Activated T-cell treated with anti-CD3 and anti-CD28 coated beads, Interleukin-2, amount 50 U/mL, for 24 hours (primary cell): ENCODE measurements at regions not wholly inside any gene's neighbourhood (a gene's known extent, or its start where the extent isn't known, plus 50 kb on each side); places are given as distances from the start of the nearest gene placed in this dataset.

ENCODE experiments used
- DNase-seq: peaks from one replicate; pipeline ENCODE4 v3.0.0-alpha.2; 2020
- H3K27ac Mint-ChIP-seq: 2 replicates; pipeline ENCODE4 v1.8.0; 2020; ENCODE audit warnings: mild to moderate bottlenecking, mixed read lengths
- H3K27me3 Mint-ChIP-seq: 2 replicates; pipeline ENCODE4 v1.8.0; 2020; ENCODE audit warnings: mixed read lengths
- H3K36me3 Mint-ChIP-seq: 2 replicates; pipeline ENCODE4 v1.8.0; 2020; ENCODE audit warnings: low read depth, mixed read lengths
- H3K4me1 Mint-ChIP-seq: 2 replicates; pipeline ENCODE4 v1.8.0; 2020; ENCODE audit warnings: low read depth, mixed read lengths
- H3K4me3 Mint-ChIP-seq: 2 replicates; pipeline ENCODE4 v1.8.0; 2020; ENCODE audit warnings: mild to moderate bottlenecking, moderate library complexity, mixed read lengths
- H3K9me3 Mint-ChIP-seq: 2 replicates; pipeline ENCODE4 v1.8.0; 2020; ENCODE audit warnings: mixed read lengths

DNA sequence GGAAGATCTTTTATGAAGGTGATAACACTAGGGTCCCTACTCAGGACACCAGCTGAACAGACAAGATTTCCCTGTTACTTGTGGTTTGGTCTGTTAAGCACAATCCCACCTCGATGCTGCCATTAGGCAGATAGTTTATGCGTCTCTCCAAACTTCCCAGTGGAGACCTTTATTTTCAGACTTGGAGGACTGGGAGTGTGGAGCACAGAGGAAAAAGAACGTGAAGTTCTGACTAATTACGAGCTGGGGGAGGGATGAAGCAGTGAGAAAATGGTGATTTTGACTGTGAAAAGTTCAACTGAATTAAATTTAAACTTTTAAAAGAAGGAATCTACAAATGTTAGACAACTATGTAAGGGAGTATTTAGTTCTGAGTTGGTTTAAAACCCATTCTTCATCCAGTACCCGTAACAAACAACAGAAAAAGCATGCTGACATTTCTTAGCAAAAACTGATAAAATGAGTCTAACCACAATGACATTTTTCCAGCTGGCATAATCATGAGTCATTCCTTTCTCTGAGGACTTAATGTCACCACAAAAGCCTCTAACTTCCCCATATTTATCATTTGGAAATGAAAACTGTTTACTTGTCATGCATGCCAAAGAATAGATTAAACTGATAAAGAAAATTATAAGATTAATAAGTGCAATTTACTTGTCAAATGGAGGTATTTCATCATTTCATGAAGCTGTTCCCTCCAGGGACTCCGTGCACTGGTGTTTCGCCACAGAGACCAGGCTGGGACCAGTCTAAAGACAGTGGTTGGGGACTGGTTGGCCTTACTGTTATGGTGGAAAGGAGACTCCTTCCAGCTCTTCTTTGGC is 113.3 kb upstream of the SSTR4 start:
- Mint-ChIP-seq H3K4me1 (peaks cover 2% of the 10 kb centered on the region), H3K27ac (no peak overlapping the region), H3K4me3 (no peak overlapping the region), H3K9me3 (no peaks in the 10 kb centered on the region), H3K36me3 (no peaks in the 10 kb centered on the region), H3K27me3 (peaks cover 20% of the 10 kb centered on the region)
- DNase-seq = no peak

DNA sequence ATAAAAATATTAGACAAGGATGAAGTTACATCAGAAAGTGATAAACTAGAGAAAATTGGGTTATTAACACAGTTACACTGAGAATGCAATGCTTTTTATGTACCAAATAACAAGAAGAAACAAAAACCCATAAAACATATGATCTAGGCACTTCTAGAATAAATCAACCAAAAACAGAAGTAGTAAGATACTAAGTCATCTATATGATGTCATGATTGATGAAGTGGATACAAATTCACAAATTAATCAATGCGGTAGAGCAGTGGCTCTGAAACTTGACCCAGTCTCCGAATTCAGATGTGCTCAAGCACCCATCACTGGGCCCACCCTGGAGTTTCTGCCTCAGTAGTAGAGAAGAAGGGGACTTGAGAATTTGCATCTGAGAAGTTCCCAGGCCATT is 112.1 kb upstream of the SSTR4 start:
- Mint-ChIP-seq H3K4me1 (peaks cover 2% of the 10 kb centered on the region), H3K27me3 (peaks cover 16% of the 10 kb centered on the region), H3K27ac (no peak overlapping the region), H3K4me3 (no peak overlapping the region), H3K9me3 (no peaks in the 10 kb centered on the region), H3K36me3 (no peaks in the 10 kb centered on the region)
- no peak for DNase-seq

DNA sequence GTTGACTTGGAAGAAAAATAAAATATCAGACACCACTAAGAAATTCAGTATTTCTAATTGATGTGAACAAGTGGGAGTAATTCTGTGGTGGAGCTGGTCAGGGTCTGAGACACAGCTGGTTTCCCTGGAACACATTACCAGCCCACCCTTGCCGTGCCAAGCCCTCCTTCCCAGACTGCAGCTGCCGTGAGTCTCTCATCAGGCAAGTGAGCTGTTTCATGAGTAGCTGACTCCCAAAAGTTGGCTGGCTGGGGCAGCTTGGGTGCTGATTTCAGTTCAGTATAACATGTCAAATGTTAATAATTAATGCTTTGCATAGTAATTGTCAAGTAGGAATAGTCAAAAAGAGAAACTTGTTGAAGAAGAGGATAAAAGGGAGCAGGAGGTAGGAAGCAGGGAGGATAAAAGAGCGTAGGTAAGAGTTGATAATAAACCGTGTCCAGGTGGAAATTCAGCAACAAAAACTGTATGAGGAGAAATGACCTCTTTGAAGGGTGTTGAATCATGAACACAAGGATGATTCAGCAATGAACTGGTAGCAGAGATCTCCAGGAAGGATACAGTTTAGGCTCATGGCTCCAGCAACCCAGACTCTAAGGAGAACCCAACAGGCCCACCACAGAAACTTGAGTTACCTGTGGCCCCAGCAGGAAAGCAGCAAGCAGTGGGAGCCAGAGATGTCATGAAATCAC is 110.9 kb upstream of the SSTR4 start:
- H3K9me3 Mint-ChIP-seq = no peaks in the 10 kb centered on the region
- no peak overlapping the region for H3K27ac Mint-ChIP-seq
- no peak for DNase-seq
- H3K36me3 Mint-ChIP-seq = no peaks in the 10 kb centered on the region
- peaks cover 2% of the 10 kb centered on the region for H3K4me1 Mint-ChIP-seq
- H3K4me3 Mint-ChIP-seq = no peak overlapping the region
- H3K27me3 Mint-ChIP-seq = peaks cover 14% of the 10 kb centered on the region

DNA sequence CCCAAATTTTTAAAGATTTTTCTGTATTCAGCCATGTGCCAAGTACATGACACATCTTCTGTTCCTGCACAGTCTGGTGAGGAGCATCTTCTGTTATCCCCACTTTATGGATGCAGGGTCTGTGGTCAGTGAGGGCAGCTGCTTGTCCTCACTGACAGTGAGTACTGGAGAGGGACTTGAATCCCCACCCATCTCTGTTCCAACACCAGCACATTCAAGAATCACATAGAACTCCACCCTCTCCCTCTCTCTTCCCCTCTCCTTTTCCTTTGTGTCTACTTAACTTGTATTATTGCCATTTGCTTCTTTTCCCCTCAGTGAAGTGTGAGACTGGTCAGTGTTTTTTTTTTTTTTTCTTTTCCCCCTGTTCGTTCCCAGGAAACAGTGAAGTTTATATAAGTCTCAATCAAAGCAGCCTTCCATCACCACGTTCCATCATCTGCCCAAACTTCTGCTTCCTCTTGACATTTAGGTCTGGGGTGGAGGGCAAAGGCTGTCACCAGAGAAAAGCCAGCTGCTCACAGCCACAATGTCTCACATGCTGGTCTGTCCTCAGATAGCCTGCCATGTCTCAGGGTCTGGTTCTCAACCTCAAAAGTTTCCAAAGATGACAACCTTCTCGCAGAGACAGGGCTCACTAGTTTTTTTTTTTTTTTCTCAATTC is 110.0 kb upstream of the SSTR4 start:
- Mint-ChIP-seq H3K9me3 (no peaks in the 10 kb centered on the region), H3K4me3 (no peak overlapping the region), H3K4me1 (peaks cover 2% of the 10 kb centered on the region), H3K27ac (no peak overlapping the region), H3K27me3 (peaks cover 12% of the 10 kb centered on the region), H3K36me3 (no peaks in the 10 kb centered on the region)
- DNase-seq = no peak

DNA sequence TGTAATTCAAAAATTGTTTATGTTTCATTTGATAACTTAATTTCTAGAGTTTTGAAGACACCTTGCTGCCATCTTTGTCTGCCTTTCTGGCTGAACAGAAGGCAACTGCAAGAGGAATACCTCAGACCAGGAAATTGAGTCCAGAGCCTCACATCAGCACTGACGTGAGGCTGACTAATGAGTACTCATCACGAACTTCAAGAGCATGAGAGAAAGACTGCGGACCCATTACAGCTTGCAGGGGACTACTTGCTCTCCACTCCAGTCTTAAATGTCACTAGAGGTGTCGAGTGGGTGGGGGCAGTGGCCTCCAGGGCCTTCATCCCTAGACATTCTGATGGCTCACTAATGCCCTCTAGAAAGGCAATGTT is 109.5 kb upstream of the SSTR4 start:
- Mint-ChIP-seq H3K27me3 (peaks cover 11% of the 10 kb centered on the region), H3K9me3 (no peaks in the 10 kb centered on the region), H3K4me3 (no peak overlapping the region), H3K4me1 (peaks cover 2% of the 10 kb centered on the region), H3K27ac (no peak overlapping the region), H3K36me3 (no peaks in the 10 kb centered on the region)
- no peak for DNase-seq

DNA sequence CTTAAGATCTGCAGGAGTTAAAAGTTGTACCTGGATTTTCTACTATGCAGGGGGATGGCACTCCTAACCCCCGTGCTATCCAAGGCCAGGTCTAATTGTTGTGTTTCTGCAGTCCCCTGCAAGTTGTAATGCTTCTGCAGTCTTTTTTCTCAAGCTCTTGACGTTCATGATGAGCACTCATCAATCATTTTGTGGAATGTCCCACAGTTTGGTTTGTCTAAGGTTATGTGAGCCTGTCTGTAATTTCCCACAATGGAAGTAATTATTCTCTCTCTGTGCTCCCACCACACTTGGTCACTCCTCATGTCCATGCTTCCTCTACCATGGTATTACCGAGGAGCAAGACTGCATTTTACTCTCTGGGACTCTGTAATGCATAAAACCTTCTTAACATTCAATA is 107.6 kb upstream of the SSTR4 start:
- Mint-ChIP-seq H3K27ac (no peak overlapping the region), H3K4me1 (no peaks in the 10 kb centered on the region), H3K9me3 (no peaks in the 10 kb centered on the region), H3K36me3 (no peaks in the 10 kb centered on the region), H3K4me3 (no peak overlapping the region), H3K27me3 (peaks cover 4% of the 10 kb centered on the region)
- no peak for DNase-seq

DNA sequence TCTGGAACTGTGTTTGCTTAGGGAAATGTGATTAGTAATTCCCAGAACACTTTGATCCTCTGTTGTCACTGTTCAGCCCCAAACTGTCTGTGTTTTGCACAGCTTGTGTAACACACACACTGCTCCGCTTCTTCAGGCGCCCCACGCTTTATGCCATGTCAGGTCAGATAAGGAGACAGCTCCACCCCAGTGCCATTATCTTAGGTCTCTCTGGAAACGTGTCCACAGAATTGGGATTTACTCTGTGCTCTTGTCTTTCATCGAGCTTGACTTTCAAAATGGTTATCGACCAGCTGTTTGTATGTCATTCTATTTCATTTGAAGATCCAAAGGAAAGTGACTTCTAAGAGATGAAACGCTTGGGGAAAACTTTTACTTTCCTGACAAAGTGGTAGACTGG is 106.4 kb upstream of the SSTR4 start:
- no peak overlapping the region for H3K4me3 Mint-ChIP-seq
- no peaks in the 10 kb centered on the region for H3K9me3 Mint-ChIP-seq
- no peak for DNase-seq
- no peaks in the 10 kb centered on the region for H3K36me3 Mint-ChIP-seq
- no peak overlapping the region for H3K27ac Mint-ChIP-seq
- H3K27me3 Mint-ChIP-seq = peaks cover 4% of the 10 kb centered on the region
- H3K4me1 Mint-ChIP-seq = no peaks in the 10 kb centered on the region

DNA sequence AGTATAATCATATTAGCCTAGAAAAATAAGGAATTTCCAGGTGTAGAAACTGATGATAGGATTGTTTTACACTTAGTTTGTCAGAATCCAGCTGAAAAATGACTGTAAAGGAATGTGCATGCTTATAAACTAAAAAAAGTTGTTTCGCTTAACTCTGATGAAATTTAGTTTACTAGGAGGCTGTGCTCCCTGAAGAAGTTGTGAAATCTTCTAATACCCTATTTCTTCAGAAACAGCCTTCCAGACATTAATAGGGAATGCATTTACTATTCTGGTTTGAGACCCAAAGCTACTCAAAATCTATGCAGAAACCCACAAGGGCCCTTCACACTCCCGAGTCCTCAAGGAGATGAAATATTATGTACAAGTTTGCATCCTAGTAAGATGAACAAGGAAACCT is 105.5 kb upstream of the SSTR4 start:
- H3K4me1 Mint-ChIP-seq = no peaks in the 10 kb centered on the region
- no peaks in the 10 kb centered on the region for H3K9me3 Mint-ChIP-seq
- DNase-seq = no peak
- H3K4me3 Mint-ChIP-seq = no peak overlapping the region
- H3K36me3 Mint-ChIP-seq = no peaks in the 10 kb centered on the region
- H3K27me3 Mint-ChIP-seq = peaks cover 4% of the 10 kb centered on the region
- no peak overlapping the region for H3K27ac Mint-ChIP-seq

DNA sequence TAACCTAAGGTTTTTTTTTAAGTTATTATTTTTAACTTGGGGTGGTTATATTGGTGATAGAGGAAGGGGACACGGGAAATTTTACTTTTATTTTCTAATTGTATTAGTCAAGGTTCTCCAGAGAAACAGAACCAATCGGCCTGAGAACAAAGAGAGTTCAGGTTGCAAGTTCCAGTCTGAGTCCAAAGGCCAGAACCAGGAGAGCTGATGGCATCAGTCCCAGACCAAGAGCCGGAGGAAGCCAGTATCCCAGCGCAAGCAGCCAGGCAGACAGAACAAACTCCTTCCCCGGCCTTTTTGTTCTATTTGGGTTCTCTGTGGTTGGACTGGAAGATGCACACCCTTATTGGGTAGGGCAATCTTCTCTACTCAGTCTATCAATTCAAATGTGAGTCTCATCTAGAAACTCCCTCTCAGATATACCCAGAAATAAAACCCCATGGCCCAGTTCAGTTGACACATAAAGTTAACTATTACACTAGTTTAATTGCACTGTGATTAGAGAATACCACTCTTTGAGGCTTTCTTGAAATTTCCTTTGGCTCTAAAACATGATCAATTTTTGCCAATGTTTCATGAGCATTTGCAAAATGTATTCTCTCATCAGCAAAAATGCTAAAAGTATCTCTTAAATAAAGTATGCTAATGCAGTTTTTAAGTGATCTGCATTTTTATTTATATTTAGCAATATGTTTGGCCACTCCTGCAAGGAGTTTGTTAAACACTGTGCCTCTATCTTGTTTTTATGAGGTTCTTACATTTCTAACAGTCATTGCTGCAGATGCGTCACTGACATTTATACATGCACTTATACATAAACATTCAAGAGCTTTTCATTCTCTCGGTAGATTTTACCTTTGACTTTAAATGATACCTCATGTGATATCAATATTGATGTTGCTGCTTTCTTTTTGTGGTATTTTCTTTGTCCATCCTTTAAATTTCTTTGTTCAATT is 103.2 kb upstream of the SSTR4 start:
- H3K27ac Mint-ChIP-seq = no peak overlapping the region
- no peaks in the 10 kb centered on the region for H3K27me3 Mint-ChIP-seq
- H3K36me3 Mint-ChIP-seq = no peaks in the 10 kb centered on the region
- DNase-seq = no peak
- H3K4me1 Mint-ChIP-seq = no peaks in the 10 kb centered on the region
- peaks cover 3% of the 10 kb centered on the region for H3K9me3 Mint-ChIP-seq
- H3K4me3 Mint-ChIP-seq = no peak overlapping the region

DNA sequence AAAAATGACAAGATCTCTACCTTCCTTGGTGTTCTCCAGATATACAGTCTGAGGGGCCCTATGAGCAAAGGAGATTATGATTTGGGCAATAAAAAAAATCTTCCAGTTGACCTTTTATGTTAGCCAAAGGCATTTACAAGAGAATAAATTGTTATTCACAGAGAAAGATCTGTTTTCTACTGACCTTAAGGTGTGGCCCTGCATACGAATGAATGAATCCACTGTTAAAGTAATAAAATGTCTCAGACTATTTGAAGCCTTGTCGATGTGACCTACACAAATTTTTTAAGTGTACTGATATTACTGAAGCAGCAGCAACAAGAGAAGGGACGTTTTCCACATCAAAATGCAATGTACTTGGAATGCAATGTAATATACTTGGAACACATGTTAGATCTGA is 95.9 kb upstream of the SSTR4 start:
- no peak overlapping the region for H3K4me3 Mint-ChIP-seq
- H3K27ac Mint-ChIP-seq = no peak overlapping the region
- H3K9me3 Mint-ChIP-seq = peaks cover 3% of the 10 kb centered on the region
- H3K4me1 Mint-ChIP-seq = no peaks in the 10 kb centered on the region
- no peak for DNase-seq
- H3K36me3 Mint-ChIP-seq = no peaks in the 10 kb centered on the region
- peaks cover 8% of the 10 kb centered on the region for H3K27me3 Mint-ChIP-seq

DNA sequence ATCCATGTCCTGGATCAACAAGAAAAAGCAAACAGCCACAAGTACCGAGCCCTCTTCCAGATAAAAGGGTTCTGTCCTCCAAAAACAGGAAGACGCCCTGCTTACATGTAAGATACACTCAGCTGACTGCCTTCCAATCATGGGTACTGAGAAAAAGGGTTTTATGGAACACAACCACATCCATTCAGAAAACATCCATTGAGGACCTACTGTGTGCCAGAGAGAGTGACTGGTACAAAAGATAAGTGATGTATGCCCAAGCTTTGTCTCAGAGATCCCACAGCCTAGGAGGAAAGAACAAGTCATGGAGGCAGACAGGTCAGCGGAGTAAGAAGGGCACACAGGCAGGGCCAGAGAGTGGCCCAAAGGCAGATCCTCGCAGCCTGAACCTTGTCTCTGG is 94.8 kb upstream of the SSTR4 start:
- H3K4me1 Mint-ChIP-seq = no peaks in the 10 kb centered on the region
- no peak overlapping the region for H3K27ac Mint-ChIP-seq
- DNase-seq = no peak
- no peak overlapping the region for H3K4me3 Mint-ChIP-seq
- no peaks in the 10 kb centered on the region for H3K36me3 Mint-ChIP-seq
- peaks cover 3% of the 10 kb centered on the region for H3K9me3 Mint-ChIP-seq
- peaks cover 8% of the 10 kb centered on the region for H3K27me3 Mint-ChIP-seq

DNA sequence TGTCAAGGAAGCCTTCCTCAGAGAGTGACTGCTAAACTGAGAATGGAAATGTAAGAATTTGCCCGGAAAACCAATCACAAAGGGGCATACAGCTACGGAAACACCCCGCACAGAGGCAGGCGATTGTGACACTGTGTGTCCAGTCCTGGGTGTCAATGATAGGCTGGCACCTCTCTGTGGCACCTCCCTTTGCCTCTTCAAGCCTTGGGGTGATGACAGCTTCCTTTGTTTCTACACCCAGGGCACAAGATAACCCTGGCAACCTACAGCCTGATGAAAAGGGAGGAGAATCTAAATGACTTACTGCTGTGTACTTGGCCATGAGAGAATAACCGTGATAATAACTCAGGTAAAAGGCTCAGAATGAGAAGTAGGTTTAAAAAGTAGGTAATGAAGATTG is 93.6 kb upstream of the SSTR4 start:
- H3K9me3 Mint-ChIP-seq = no peaks in the 10 kb centered on the region
- no peak overlapping the region for H3K27ac Mint-ChIP-seq
- H3K27me3 Mint-ChIP-seq = peaks cover 8% of the 10 kb centered on the region
- H3K36me3 Mint-ChIP-seq = no peaks in the 10 kb centered on the region
- no peak for DNase-seq
- H3K4me3 Mint-ChIP-seq = no peak overlapping the region
- H3K4me1 Mint-ChIP-seq = no peaks in the 10 kb centered on the region

DNA sequence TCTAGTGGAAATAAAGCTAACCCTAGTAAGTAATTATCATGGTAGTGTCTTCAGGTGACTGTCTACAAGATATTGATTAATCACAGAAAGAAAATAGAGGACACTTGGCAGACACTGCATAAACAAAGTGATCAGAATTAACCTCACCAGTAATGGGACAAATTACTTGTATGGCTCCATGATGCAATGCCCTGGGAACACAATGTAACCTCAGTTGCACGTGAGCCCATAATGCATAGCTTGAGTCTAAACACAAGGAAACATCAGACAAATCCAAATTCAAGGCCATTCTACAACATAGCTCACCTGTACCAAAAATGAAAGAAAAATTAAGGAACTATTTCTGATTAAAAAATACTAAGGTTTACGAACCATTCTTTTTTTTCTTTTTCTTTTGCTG is 92.4 kb upstream of the SSTR4 start:
- peaks cover 6% of the 10 kb centered on the region for H3K27me3 Mint-ChIP-seq
- no peak overlapping the region for H3K4me3 Mint-ChIP-seq
- no peaks in the 10 kb centered on the region for H3K4me1 Mint-ChIP-seq
- DNase-seq = no peak
- H3K27ac Mint-ChIP-seq = no peak overlapping the region
- no peaks in the 10 kb centered on the region for H3K36me3 Mint-ChIP-seq
- no peaks in the 10 kb centered on the region for H3K9me3 Mint-ChIP-seq

DNA sequence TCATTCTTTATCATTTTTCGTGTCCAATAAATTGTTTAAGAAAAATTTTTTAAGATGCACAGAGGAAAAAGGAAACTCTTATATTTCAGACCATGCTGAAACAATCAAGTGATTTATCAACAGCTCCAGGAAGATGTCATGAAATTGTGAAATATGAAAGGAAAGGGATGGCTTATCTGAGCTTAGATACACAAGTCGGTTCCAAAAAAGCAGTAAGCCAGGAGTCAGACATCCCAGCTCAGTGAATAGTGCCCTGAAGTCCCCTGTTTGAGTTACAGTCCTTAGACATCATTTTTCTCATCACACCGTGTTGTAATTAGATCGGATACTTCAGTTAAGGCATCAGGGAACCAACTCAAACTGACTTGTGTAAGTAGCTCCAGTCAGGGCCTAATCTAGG is 91.0 kb upstream of the SSTR4 start:
- H3K27me3 Mint-ChIP-seq = peaks cover 6% of the 10 kb centered on the region
- no peaks in the 10 kb centered on the region for H3K9me3 Mint-ChIP-seq
- H3K4me3 Mint-ChIP-seq = no peak overlapping the region
- DNase-seq = no peak
- H3K27ac Mint-ChIP-seq = no peak overlapping the region
- H3K36me3 Mint-ChIP-seq = no peaks in the 10 kb centered on the region
- H3K4me1 Mint-ChIP-seq = no peaks in the 10 kb centered on the region
